BLaER1 treated with 17β-estradiol and CSF1 and Interleukin-3, amounts not matched to agents 10 nM and 100 nM (cell line): ENCODE measurements at regions not wholly inside any gene's neighbourhood (a gene's known extent, or its start where the extent isn't known, plus 50 kb on each side); places are given as distances from the start of the nearest gene placed in this dataset.

ENCODE experiments used
- H3K27ac ChIP-seq, 11 experiments: shearing (Covaris generic); formaldehyde crosslinking; 2 replicates each; pipeline ENCODE4 v1.8.1; 2022
- H3K27me3 ChIP-seq, 11 experiments: shearing (Covaris generic); formaldehyde crosslinking; 2 replicates each; pipeline ENCODE4 v1.8.1; 2022
- H3K36me3 ChIP-seq, 11 experiments: shearing (Covaris generic); formaldehyde crosslinking; 2 replicates each; pipeline ENCODE4 v1.8.1; 2022
- H3K4me1 ChIP-seq, 10 experiments: shearing (Covaris generic); formaldehyde crosslinking; 2 replicates each; pipeline ENCODE4 v1.8.1; 2022
- H3K4me2 ChIP-seq, 11 experiments: shearing (Covaris generic); formaldehyde crosslinking; 2 replicates each; pipeline ENCODE4 v1.8.1; 2022
- H3K4me3 ChIP-seq, 10 experiments: shearing (Covaris generic); formaldehyde crosslinking; 2 replicates each; pipeline ENCODE4 v1.8.1; 2022
- H3K9ac ChIP-seq, 11 experiments: shearing (Covaris generic); formaldehyde crosslinking; 2 replicates each; pipeline ENCODE4 v1.8.1; 2022
- H3K9me3 ChIP-seq, 11 experiments: shearing (Covaris generic); formaldehyde crosslinking; replicated peaks in 1 of 11; 2 replicates each; pipeline ENCODE4 v1.8.1; 2022
- H4K20me1 ChIP-seq, 11 experiments: shearing (Covaris generic); formaldehyde crosslinking; 2 replicates each; pipeline ENCODE4 v1.8.1; 2022
- Cebpa-rat ChIP-seq, 11 experiments: shearing (Covaris generic); IDR thresholded peaks; 2 replicates each; pipeline ENCODE4 v1.8.1; 2022

GRCh38 chr7:428927-429827 lies 90.5 kb downstream of the PDGFA start:
- no peak overlapping the region for H3K4me2 ChIP-seq
- no peaks in the 10 kb centered on the region; a peak in 1 of 22 replicates for H3K27me3 ChIP-seq
- no peak overlapping the region for H3K4me3 ChIP-seq
- no peaks in the 10 kb centered on the region for H3K9me3 ChIP-seq
- no peaks in the 10 kb centered on the region for H3K36me3 ChIP-seq
- H4K20me1 ChIP-seq = peaks cover 0 to 9% (median 0%) of the 10 kb centered on the region in 11 experiments; a peak in 3 of 22 replicates
- no peak overlapping the region for H3K27ac ChIP-seq
- no peak for TF ChIP-seq Cebpa-rat (IDR thresholded peaks at IDR 0.05)
- peaks cover 9 to 28% (median 25%) of the 10 kb centered on the region in 10 experiments for H3K4me1 ChIP-seq
- H3K9ac ChIP-seq = no peak overlapping the region

GRCh38 chr7:429828-430180 lies 89.8 kb downstream of the PDGFA start:
- no peak overlapping the region for H3K27ac ChIP-seq
- peaks cover 0 to 2% (median 0%) of the 10 kb centered on the region in 11 experiments; a peak in 2 of 22 replicates for H4K20me1 ChIP-seq
- TF ChIP-seq Cebpa-rat (IDR thresholded peaks at IDR 0.05) = no peak
- no peaks in the 10 kb centered on the region for H3K9me3 ChIP-seq
- H3K36me3 ChIP-seq = no peaks in the 10 kb centered on the region
- H3K9ac ChIP-seq = no peak overlapping the region
- H3K4me3 ChIP-seq = no peak overlapping the region
- H3K4me2 ChIP-seq = no peak overlapping the region
- peaks cover 3 to 21% (median 19%) of the 10 kb centered on the region in 10 experiments for H3K4me1 ChIP-seq
- no peaks in the 10 kb centered on the region; a peak in 1 of 22 replicates for H3K27me3 ChIP-seq

- Histone ChIP-seq H3K9me3 (no peaks in the 10 kb centered on the region), H3K27ac (no peak overlapping the region), H3K27me3 (no peaks in the 10 kb centered on the region), H3K36me3 (no peaks in the 10 kb centered on the region), H3K4me3 (no peak overlapping the region), H3K4me1 (peaks cover 0 to 9% (median 7%) of the 10 kb centered on the region in 10 experiments; a peak in 13 of 20 replicates), H3K4me2 (no peak overlapping the region), H3K9ac (no peak overlapping the region), H4K20me1 (no peaks in the 10 kb centered on the region; a peak in 1 of 22 replicates)
- no peak for TF ChIP-seq Cebpa-rat (IDR thresholded peaks at IDR 0.05)
These were observed 88.6 kb downstream of the PDGFA start for GRCh38 chr7:431041-431440.

GRCh38 chr7:431658-432111 lies 88.0 kb downstream of the PDGFA start:
- Histone ChIP-seq H3K4me1 (peaks cover 0 to 4% (median 3%) of the 10 kb centered on the region in 10 experiments; a peak in 12 of 20 replicates), H3K9ac (no peak overlapping the region), H3K9me3 (no peaks in the 10 kb centered on the region), H3K4me3 (no peak overlapping the region), H3K27ac (no peak overlapping the region), H3K27me3 (no peaks in the 10 kb centered on the region), H3K36me3 (no peaks in the 10 kb centered on the region), H4K20me1 (no peaks in the 10 kb centered on the region; a peak in 1 of 22 replicates), H3K4me2 (no peak overlapping the region)
- no peak for TF ChIP-seq Cebpa-rat (IDR thresholded peaks at IDR 0.05)

- H3K36me3 ChIP-seq = no peaks in the 10 kb centered on the region
- H3K9me3 ChIP-seq = no peaks in the 10 kb centered on the region
- H3K4me2 ChIP-seq = no peak overlapping the region
- no peak overlapping the region for H3K4me3 ChIP-seq
- no peaks in the 10 kb centered on the region for H3K4me1 ChIP-seq
- TF ChIP-seq Cebpa-rat (IDR thresholded peaks at IDR 0.05) = no peak
- H3K27me3 ChIP-seq = no peaks in the 10 kb centered on the region
- 0 out of 22 replicates have a peak overlapping the region, but pooled peaks of 1 of the 11 experiments have one; percentile 2 for H3K9ac ChIP-seq
- H3K27ac ChIP-seq = no peak overlapping the region
- no peaks in the 10 kb centered on the region; a peak in 1 of 22 replicates for H4K20me1 ChIP-seq
These were observed 87.4 kb downstream of the PDGFA start for GRCh38 chr7:432256-432655.

GRCh38 chr7:432933-433332 lies 86.7 kb downstream of the PDGFA start:
- H3K4me3 ChIP-seq = no peak overlapping the region
- no peaks in the 10 kb centered on the region for H3K4me1 ChIP-seq
- H3K27ac ChIP-seq = no peak overlapping the region
- no peak for TF ChIP-seq Cebpa-rat (IDR thresholded peaks at IDR 0.05)
- H3K9me3 ChIP-seq = no peaks in the 10 kb centered on the region
- H3K4me2 ChIP-seq = no peak overlapping the region
- H3K27me3 ChIP-seq = no peaks in the 10 kb centered on the region
- no peaks in the 10 kb centered on the region for H3K36me3 ChIP-seq
- no peaks in the 10 kb centered on the region; a peak in 1 of 22 replicates for H4K20me1 ChIP-seq
- no peak overlapping the region for H3K9ac ChIP-seq

GRCh38 chr7:433558-433957 lies 86.1 kb downstream of the PDGFA start:
- Histone ChIP-seq H3K27ac (no peak overlapping the region), H3K4me3 (no peak overlapping the region), H3K9me3 (no peaks in the 10 kb centered on the region), H3K4me1 (no peaks in the 10 kb centered on the region), H3K9ac (no peak overlapping the region), H3K4me2 (no peak overlapping the region), H4K20me1 (no peaks in the 10 kb centered on the region; a peak in 1 of 22 replicates), H3K36me3 (no peaks in the 10 kb centered on the region), H3K27me3 (no peaks in the 10 kb centered on the region)
- TF ChIP-seq Cebpa-rat (IDR thresholded peaks at IDR 0.05) = no peak

- Histone ChIP-seq H3K4me1 (peaks cover 0 to 1% (median 0%) of the 10 kb centered on the region in 10 experiments; a peak in 1 of 20 replicates), H3K9me3 (no peaks in the 10 kb centered on the region), H3K27me3 (no peaks in the 10 kb centered on the region), H4K20me1 (no peaks in the 10 kb centered on the region), H3K4me2 (0 out of 22 replicates have a peak overlapping the region, but pooled peaks of 1 of the 11 experiments have one; percentile 25), H3K27ac (no peak overlapping the region), H3K9ac (no peak overlapping the region), H3K36me3 (no peaks in the 10 kb centered on the region), H3K4me3 (no peak overlapping the region)
- no peak for TF ChIP-seq Cebpa-rat (IDR thresholded peaks at IDR 0.05)
These were observed 84.6 kb downstream of the PDGFA start for GRCh38 chr7:434891-435629.
